ENCODE measurements at regions not wholly inside any gene's neighbourhood (a gene's known extent, or its start where the extent isn't known, plus 50 kb on each side); places are given as distances from the start of the nearest gene placed in this dataset.
"Not testable (repeated sequence)": the region's sequence is repeated elsewhere in the genome, so short reads cannot be mapped to it uniquely, and the experiment has no call there.

DNA sequence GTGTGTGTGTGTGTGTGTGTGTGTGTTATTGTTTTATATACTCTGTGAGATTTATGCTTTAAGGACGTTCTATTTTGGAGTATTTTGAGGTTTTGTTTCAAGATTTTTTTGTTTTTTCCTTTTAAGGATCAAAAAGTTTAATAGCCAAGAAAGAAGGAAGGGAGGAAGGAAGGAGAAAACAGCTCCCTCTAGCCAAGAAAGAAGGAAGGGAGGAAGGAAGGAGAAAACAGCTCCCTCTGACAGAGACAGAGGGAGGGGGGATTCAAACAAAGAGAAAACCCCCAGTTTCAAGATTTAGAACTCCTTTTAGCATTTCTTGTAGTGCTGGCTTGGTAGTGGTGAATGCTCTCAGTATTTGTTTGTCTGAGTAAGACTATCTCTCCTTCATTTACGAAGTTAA is 731.8 kb downstream of the ANKRD7 start:
- DNase-seq = not testable (repeated sequence)

DNA sequence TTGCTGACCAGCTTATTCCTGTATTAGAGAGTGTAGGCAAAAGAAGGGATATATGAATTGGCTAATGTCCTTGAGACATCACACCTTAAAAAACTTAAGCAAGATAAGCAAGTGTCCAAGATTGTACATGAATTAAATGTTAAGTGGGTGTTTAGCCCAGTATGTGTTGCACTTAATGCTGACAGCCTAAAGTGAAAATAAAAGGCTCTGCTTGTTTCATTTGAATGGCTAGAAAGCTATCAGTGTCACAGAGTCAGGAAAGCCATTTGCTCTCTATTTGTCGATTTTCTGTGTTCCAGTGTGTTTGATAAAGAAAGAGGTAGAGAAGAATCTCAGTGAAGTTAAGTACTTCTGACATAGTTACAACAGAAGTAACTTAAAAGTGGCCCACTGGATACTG is 744.9 kb downstream of the ANKRD7 start:
- no peak for DNase-seq

DNA sequence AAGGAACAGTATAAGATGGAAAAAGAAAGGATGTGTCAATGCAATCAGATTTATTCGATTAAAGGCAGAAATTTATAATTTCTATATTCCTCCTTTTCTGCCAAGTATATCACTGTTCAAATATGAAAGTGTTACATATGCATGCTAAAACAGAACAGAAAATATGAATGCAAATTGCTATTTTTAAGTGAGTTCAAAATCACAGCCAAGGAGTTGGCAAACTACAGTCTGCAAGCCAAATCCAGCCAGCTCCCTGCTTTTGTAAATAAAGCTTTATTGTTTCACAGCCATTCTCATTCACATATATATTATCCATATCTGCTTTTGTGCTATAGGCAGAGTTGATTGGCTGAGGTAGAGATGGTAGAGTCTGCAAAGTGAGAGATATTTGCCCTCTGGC is 747.2 kb downstream of the ANKRD7 start:
- DNase-seq = no peak

DNA sequence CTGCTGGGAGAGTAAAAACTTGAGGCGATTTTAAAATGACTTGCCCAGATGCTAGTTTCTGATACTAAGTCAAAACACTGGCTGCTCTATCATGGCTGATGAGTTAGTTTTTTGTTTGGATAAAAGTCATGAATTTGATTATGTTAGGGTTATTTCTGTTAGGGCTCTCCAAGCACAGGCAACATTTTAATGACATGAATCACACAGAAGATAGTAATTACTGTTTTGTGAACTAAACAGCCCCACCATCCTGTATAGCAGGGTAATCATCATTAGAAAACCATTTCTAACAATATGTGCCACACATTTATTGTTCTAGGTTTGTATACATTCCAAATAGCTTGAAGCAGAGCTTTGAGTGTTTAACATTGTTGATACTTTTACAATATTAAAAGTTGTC is 750.3 kb downstream of the ANKRD7 start:
- no peak for DNase-seq

DNA sequence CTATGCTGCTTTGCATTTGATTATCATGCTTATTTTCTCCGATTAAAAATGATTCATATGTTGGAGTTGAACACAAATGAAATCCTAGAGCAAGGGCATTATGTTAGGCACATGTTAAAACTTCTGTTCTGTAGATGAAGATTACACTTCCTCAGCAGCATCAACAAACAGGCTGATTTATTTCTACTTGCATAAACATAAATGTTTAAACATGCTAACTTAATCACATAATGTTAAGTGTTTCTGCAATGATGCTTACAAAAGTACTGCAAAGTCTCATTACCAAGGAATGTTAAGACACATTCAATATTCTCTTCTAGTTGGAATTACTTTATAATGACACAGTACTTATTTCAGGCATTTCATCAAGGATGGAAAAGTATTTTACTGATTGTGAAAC is 770.8 kb downstream of the ANKRD7 start:
- no peak for DNase-seq

DNA sequence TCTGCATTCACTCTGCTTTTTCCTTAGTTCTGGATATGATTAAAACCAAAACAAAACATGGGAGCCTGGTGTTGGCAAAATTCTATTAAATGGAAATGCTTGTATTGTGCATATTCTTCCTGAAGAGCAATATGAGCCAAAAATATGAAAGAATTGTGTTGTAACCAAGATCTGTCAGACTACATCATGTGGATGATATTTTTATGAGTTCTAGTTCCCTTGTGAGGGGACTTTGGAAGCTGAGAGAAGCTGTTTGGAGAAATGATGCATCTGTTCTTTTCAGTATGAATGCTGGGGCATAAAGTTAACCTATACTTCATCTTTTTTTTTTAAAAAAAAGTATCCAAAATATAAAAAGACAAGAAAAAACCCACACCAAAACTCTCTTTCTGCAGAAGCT is 782.7 kb downstream of the ANKRD7 start:
- no peak for DNase-seq

DNA sequence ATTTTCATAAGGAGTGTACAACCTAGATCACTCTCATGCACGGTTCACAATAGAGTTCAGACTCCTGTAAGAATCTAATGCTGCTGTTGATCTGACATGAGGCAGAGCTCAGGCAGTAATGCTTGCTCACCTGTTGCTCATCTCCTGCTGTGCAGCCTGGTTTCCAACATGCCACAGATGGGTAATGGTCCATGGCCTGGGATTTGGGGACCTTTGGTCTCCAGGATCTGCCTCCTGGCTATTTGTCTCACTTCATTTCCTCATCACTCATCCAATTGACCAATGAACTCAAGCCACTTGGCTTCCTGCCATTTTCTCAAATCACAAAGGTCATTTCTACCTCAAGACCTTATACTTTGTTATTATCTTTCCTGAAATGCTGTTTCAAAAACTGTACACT is 786.1 kb downstream of the ANKRD7 start:
- DNase-seq = no peak

DNA sequence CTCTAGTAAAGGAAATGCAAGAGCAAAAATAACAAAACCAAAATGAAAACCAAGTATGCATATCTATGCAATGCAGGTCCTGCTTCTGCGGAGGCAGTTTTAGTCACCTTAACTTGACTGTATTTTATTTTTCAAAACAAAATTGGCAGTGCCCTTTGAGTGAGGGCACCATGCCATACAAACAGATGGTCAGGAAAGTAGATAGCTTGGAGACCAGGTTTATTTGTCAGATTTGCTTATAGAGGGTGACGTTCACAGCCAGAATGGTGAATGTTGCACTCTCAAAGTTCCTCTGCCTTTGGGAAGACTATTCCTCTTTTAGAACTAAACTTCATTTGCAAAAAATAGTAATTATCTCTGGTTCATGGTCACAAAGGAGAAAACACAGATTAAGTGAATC is 801.9 kb downstream of the ANKRD7 start:
- no peak for DNase-seq

DNA sequence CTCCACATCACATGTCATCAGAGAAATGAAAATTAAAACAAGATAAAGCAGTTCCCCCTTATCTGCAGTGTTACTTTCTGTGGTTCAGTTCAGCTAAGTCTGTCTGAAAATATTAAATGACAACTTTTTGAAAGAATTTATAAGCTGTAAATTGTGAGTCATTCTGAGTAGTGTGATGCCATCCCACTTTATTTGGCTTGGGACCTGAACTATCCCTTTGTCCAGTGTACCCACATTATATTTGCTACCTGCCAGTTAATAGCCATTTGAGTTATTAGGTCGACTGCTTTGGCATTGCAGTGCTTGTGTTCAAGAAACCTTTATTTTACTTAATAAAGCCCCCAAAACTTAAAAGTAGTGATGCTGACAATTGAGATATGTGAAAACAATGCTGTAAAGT is 804.2 kb downstream of the ANKRD7 start:
- DNase-seq = no peak

DNA sequence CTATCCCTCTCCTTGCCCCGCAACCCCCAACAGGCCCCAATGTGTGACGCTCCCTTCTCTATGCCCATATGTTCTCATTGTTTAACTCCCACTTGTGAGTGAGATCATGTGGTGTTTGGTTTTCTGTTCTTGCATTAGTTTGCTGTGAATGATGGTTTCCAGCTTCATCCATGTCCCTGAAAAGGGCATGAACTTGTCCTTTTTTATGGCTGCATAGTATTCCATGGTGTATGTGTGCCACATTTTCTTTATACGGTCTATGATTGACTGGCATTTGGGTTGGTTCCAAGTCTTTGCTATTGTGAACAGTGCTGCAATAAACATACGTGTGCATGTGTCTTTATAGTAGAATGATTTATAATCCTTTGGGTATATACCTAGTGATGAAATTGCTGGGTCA is 807.6 kb downstream of the ANKRD7 start:
- DNase-seq = not testable (repeated sequence)

DNA sequence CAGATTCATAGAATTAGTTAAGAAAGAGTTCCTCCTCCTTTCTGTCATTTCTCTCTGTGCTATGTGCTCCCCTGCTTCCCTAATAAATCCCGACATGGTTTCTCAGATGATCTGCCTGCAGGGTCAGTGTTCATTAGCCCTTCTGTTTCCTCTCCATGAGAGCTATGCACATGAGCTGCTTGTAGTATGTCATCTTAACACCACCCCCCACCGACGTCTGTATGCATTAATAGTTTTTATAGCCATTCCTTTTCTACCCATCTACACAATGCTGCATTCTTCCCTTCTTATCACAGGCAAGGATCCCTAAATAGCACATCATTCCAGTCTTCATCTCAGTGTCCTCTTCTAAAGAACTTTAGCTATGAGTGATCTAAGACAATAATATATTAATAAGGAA is 809.1 kb downstream of the ANKRD7 start:
- no peak for DNase-seq

DNA sequence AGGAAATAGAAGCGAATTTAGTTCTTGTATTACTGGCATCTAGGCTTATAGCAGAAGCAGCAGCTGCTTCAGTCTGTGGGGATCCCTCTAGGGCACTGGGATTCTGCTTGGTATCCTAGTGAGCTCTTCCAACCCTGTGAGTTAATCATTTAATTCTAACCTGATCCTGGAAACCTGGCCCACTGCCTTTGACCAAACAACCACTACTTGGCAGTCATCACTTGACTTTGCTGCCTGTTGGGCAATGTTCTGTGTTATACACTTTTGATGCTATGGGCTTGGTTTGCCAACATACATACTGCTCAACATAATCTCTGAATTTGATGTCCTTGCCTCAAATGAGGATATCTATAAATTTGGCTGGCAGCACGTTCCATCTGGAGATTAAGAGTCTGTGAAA is 813.4 kb downstream of the ANKRD7 start:
- DNase-seq = no peak

DNA sequence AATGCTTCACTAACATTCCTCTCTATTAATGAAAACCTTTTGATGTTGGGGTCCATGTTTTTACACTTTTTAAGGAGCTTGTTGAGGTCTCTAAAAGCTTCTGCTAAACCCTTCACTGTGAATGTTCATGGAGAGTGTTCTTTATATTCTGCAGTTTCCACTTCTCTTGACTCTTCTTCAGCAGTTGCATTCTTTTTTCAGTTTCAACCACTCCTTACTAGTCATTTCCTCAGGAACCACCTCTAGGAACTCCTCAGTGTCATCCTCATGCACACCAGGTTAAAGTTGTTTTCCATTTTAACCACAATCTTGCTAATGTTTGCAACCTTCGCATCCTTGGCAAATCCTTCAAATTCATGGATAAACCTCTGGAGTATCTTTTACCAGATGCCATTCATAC is 821.6 kb downstream of the ANKRD7 start:
- DNase-seq = no peak

DNA sequence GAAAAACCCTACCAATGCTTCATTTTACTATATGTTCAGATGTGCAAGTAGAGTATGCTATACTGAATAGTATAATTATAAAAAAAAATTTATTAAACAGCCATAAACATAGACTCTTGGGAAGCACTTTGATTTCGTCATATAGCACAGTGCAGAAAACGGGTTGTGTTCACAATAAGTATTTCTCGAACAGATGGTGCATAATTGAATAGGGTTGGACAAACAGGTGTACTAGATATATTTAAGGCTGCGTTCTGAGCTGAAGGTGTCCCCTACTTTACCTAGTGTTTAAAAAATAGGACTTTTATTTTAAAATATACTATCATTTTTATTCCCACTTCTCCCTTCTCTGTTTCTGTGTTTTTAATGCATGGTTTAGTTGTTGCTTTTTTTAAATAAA is 841.5 kb downstream of the ANKRD7 start:
- no peak for DNase-seq

DNA sequence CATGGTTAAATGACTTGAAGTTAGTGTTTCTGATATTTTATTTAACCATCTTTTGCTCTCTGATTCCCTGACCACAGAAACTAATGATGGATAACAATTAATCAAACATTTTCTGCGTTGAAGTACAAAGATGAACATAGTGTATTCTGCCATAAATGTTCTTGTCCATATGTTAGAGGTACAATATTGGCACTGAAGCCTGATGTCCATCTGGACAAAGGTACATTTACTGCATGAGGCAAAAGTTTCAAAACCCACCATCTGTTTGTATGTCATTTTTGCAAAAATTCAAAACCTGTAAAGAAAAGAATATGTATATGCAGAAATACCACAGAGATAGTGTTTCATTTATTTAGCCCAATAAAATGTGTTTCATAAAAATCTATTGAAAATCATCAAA is 861.5 kb downstream of the ANKRD7 start:
- DNase-seq = no peak

DNA sequence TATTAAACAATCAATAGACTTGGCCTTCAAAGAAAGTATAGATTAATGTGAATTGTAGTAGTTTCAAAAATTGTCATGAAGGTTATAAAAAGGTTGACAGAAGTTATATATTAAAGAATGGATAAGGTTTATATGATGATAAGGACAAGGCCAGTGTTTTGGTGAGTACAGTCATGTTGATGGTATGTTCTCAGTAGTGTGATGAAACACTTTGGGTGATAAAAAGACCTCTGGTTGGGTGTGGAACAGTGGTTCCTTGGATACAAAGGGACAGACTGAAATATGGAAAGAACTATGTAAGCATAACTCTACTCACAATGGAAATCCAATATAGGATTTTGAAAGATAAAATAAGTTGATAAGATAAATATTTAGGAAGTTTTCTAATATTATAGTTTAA is 866.3 kb downstream of the ANKRD7 start:
- DNase-seq = no peak

DNA sequence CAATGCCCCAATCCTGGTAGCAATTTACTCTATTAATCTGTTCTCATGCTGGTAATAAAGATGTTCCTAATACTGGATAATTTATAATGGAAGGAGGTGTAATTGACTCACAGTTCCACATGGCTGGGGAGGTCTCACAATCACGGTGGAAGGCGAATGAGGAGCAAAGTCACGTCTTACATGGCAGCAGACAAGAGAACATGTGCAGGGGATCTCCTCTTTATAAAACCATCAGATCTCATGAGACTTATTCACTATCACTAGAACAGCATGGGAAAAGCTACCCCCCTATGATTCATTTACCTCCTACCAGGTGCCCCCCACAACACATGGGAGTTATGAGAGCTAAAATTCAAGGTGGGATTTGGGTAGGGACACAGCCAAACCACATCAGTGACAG is 872.2 kb downstream of the ANKRD7 start:
- DNase-seq = no peak

DNA sequence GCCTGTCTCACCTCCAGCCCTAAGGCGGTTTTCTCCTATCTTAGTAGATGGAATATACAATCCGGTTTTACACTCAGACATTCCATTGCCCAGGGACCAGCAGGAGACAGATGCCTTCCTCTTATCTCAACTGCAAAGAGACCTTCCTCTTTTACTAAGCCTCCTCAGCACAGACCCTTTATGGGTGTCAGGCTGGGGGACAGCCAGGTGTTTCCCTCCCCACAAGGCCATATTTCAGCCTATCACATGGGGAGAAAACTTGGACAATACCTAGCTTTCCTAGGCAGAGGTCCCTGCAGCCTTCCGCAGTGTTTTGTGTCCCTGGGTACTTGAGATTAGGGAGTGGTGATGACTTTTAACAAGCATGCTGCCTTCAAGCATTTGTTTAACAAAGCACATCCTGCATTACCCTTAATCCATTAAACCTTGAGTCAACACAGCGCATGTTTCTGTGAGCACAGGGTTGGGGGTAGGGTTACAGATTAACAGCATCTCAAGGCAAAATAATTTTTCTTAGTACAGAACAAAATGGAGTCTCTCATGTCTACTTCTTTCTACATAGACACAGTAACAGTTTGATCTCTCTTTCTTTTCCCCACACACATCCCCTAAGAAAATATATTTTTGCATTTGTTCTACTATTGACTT is 876.2 kb downstream of the ANKRD7 start:
- not testable (repeated sequence) for DNase-seq

DNA sequence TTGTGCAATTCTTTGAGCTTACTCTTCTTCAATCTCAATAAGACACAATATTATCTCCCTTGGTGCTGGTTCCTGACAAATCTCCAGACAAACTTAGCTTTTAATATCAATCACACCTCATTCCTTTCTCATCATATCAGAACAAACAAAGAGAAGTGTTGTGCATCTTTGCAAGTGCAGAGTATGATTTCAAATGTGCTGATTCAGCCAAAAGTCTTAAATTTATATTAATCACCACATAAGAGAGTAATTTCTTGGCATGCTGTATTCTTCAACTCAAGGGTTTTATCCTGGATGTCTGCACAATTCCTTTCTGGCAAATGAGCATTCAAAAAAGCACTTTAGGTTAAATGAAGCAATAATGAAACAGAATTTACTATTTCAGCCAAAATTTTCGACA is 877.8 kb downstream of the ANKRD7 start:
- no peak for DNase-seq

DNA sequence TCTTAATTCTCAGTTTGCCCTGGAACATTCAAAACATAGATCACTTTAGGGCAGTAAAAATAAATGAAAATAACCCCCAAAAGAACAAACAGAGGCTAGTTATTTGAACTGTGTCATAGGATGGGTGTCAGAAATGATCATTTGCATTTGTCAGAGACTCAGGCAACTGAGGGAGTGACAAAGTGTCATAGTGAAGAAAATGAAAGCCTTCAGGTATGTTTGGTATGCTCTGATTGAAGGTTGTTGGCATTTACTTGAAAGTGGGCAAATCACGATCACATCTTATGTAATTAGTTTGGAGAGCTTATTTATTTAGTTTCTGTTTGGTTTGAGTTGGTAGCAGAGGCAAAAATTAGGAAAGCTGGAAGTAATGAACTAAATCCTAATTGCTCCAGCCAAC is 880.9 kb downstream of the ANKRD7 start:
- no peak for DNase-seq

DNA sequence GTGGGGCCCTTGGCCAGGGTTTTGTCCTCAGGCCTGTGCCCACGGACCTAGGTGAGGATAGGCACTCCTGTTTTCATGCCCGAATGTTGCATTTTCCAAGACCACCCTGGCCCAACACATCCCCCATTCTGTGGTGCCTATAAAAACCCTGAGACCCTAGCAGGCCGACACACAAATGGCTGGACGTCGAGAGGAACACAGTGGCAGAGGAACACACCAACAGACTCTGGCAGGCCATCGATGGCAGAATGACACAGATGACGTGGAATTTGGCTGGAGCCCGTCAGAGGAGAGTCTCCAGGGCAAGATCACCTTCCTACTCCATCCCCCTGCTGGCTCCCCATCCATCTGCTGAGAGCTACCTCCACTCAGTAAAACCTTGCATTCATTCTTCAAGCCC is 898.8 kb downstream of the ANKRD7 start:
- DNase-seq = no peak

DNA sequence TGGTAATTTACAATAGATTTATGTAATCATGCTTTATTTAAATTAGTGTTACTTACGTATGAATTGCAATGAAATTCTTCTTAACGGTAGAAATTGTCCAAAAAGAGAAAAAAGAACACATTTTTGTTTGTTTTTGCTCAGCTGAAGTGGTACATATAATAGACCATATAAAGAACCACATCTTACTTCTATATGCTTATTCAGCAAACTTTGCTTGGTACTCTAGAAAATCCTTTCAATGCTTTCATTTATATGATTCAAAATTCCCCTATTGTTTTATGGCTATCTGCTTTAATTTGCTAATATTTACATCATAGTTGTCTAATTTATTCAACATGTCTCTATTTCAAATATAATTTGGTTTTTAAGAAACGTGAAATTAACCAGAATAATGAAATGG is 903.2 kb downstream of the ANKRD7 start:
- no peak for DNase-seq

DNA sequence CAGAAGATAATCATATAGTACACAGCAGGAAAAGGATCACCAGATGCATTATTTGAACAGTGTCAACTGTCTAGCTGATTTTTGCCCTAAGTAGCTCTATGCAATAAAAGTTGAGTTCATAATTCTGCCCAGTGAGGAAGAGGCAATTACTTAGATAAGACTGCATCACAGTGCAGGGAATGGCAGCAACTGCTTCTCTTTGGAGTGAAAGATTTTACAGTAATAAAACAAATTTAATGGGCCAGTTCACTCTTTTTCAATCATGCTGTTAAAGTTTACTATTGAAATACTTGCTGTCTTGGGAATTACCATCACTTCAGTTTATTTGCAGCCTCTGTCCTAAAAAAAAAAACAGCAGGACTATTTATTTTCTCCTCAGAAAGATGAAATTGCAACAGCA is 907.9 kb downstream of the ANKRD7 start:
- no peak for DNase-seq

DNA sequence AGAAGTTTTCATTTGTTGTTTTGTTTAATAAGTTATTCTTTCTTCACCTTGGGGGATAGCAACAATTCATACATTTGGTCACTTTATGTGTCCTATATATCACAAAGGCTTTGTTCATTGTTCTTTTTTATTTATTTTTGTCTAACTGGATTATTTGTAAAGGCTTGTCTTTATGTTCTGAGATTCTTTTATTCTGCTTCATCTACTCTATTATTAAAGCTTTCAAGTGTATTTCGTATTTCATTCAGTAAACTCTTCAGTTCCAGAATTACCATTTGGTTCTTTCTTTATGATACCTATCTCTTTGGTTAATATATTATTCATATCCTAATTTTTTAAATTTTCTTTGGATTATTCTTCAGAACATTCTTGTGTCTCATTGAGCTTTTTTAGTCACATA is 942.9 kb downstream of the ANKRD7 start:
- no peak for DNase-seq

DNA sequence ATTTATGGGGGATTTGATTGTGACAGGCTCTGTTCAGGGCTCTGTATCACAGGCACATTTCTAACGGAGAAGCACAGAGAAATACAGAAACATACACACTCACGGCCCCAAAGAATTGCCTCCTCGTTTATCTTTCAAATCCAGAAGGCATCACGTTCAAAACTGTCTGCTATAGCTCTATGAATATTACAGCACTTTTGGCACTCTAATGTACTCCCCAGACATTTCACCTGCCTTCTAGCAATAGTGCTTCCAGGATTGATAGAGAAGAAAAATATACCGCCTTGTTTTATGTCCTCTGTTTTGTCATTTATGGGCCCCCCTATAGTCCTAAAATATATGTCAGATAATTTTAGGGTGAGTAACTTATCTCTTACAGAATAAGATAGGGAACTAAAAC is 947.5 kb downstream of the ANKRD7 start:
- no peak for DNase-seq
